ENCODE measurements at regions not wholly inside any gene's neighbourhood (a gene's known extent, or its start where the extent isn't known, plus 50 kb on each side); places are given as distances from the start of the nearest gene placed in this dataset.

GRCh38 chr5:158273035-158273434, 414.1 kb upstream of the CLINT1 start:
- Mint-ChIP-seq H3K4me3 (no peak overlapping the region), H3K36me3 (no peaks in the 10 kb centered on the region), H3K4me1 (no peaks in the 10 kb centered on the region), H3K27ac (no peak overlapping the region), H3K9me3 (peaks cover 0 to 2% of the 10 kb centered on the region in 2 donors), H3K27me3 (ENCODE audit: low read depth in 2 of 2) (no peaks in the 10 kb centered on the region)
- no peak overlapping the region for H3K27ac ChIP-seq (ENCODE audit: low read length)
- 88% methylated on average over 5 of the region's 6 CpGs for WGBS (ENCODE audit: insufficient coverage)
- H3K4me3 ChIP-seq (ENCODE audit: low read length): no peak overlapping the region
- DNase-seq (no peak), ATAC-seq (no peak)
- TF ChIP-seq, protein P1, sequence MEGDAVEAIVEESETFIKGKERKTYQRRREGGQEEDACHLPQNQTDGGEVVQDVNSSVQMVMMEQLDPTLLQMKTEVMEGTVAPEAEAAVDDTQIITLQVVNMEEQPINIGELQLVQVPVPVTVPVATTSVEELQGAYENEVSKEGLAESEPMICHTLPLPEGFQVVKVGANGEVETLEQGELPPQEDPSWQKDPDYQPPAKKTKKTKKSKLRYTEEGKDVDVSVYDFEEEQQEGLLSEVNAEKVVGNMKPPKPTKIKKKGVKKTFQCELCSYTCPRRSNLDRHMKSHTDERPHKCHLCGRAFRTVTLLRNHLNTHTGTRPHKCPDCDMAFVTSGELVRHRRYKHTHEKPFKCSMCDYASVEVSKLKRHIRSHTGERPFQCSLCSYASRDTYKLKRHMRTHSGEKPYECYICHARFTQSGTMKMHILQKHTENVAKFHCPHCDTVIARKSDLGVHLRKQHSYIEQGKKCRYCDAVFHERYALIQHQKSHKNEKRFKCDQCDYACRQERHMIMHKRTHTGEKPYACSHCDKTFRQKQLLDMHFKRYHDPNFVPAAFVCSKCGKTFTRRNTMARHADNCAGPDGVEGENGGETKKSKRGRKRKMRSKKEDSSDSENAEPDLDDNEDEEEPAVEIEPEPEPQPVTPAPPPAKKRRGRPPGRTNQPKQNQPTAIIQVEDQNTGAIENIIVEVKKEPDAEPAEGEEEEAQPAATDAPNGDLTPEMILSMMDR (IDR thresholded peaks at IDR 0.05): no peak
- H3K9me3 ChIP-seq (ENCODE audit: control insufficient read depth, insufficient read depth, low read length): no peaks in the 10 kb centered on the region
- H3K27me3 ChIP-seq (ENCODE audit: control insufficient read depth, insufficient read depth, low read length): no peaks in the 10 kb centered on the region
- intact Hi-C loops (cut with micrococcal nuclease): no loop called here
- H3K36me3 ChIP-seq (ENCODE audit: control insufficient read depth, insufficient read depth, low read length): no peaks in the 10 kb centered on the region
- no peaks in the 10 kb centered on the region for H3K4me1 ChIP-seq (ENCODE audit: control insufficient read depth, insufficient read depth, low read length)

DNA sequence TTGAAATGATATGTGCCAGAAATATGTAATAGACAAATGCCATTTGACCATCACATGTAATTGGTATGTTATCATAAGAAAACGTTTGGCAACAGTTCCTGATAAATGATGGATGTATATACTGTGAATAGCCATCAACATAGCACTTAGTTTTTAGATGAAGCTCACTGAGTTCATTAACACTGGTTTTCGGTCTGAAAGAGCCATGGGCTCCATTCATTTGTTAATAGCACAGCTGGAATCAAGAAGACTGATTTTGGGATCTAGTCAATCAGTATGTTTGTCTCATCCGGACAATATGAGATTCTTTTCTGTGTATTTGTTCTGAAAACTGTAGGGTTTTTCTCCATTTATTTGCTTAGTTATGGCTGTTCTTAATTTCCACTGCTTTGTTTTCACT, 413.5 kb upstream of the CLINT1 start:
- Mint-ChIP-seq H3K27me3 (ENCODE audit: low read depth in 2 of 2) (no peaks in the 10 kb centered on the region), H3K4me3 (no peak overlapping the region), H3K36me3 (no peaks in the 10 kb centered on the region), H3K9me3 (peaks cover 0 to 2% of the 10 kb centered on the region in 2 donors), H3K27ac (no peak overlapping the region), H3K4me1 (no peaks in the 10 kb centered on the region)
- no peaks in the 10 kb centered on the region for H3K9me3 ChIP-seq (ENCODE audit: control insufficient read depth, insufficient read depth, low read length)
- DNase-seq (no peak), ATAC-seq (no peak)
- TF ChIP-seq, protein P1 (IDR thresholded peaks at IDR 0.05): no peak
- H3K36me3 ChIP-seq (ENCODE audit: control insufficient read depth, insufficient read depth, low read length): no peaks in the 10 kb centered on the region
- H3K4me1 ChIP-seq (ENCODE audit: control insufficient read depth, insufficient read depth, low read length): no peaks in the 10 kb centered on the region
- intact Hi-C loops (cut with micrococcal nuclease): no loop called here
- WGBS (ENCODE audit: insufficient coverage): 83% methylated on average over 3 of the region's 3 CpGs
- no peaks in the 10 kb centered on the region for H3K27me3 ChIP-seq (ENCODE audit: control insufficient read depth, insufficient read depth, low read length)
- no peak overlapping the region for H3K27ac ChIP-seq (ENCODE audit: low read length)
- no peak overlapping the region for H3K4me3 ChIP-seq (ENCODE audit: low read length)

DNA sequence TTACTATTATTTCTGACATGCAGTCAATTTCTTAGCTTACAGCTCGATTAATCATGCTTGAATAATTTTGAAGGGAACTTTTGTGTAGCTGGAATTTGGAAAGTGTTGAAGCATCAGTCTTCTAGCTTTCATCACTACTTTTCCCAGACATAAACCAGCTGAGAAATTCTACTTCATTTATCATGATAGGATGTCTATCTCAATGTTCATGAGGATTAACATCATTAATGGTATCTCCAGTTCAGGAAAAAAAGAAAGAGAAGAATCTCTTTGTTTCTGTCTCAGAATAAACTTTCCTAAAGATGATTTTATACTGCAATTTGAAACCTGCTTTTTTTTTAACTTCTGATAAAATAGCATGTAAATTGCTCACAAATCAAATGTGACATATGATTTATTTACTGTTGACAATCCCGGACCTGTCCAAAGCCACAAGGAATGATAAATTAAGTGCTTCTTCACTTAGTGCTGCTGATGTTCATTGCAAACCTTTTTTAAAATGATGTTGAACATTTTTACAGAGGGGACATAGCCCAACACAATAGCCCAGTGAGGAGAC, 412.1 kb upstream of the CLINT1 start:
- Mint-ChIP-seq H3K4me1 (no peaks in the 10 kb centered on the region), H3K27me3 (ENCODE audit: low read depth in 2 of 2) (no peaks in the 10 kb centered on the region), H3K9me3 (peaks cover 0 to 2% of the 10 kb centered on the region in 2 donors), H3K4me3 (no peak overlapping the region), H3K36me3 (no peaks in the 10 kb centered on the region), H3K27ac (no peak overlapping the region)
- H3K27me3 ChIP-seq (ENCODE audit: control insufficient read depth, insufficient read depth, low read length): no peaks in the 10 kb centered on the region
- H3K36me3 ChIP-seq (ENCODE audit: control insufficient read depth, insufficient read depth, low read length): no peaks in the 10 kb centered on the region
- no peaks in the 10 kb centered on the region for H3K9me3 ChIP-seq (ENCODE audit: control insufficient read depth, insufficient read depth, low read length)
- 29% methylated on average over 1 of the region's 2 CpGs for WGBS (ENCODE audit: insufficient coverage)
- no peak overlapping the region for H3K4me3 ChIP-seq (ENCODE audit: low read length)
- H3K27ac ChIP-seq (ENCODE audit: low read length): no peak overlapping the region
- intact Hi-C loops (cut with micrococcal nuclease): no loop called here
- no peak for DNase-seq
- TF ChIP-seq, protein P1 (IDR thresholded peaks at IDR 0.05): no peak
- ATAC-seq: no peak
- H3K4me1 ChIP-seq (ENCODE audit: control insufficient read depth, insufficient read depth, low read length): no peaks in the 10 kb centered on the region

DNA sequence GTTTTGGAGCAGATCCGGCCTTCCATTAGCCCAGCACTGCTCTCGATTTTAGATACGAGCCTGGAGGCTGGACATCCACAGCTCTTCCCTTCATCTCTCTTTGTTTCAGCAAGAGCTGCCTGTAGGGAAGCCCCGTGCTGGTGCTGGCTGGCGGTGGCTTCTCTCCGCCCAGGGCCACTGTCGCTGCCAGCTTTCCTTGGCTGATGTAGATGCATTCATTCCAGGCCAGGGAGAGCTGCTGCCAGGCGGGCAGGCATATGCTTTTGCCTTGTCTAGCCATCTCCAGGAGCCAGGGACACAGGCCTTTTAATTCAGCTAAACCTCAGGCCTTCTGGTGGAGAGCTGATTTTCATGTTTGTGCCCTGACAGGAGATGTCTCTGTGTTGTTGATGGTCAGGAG, 409.3 kb upstream of the CLINT1 start:
- peaks cover 0 to 6% of the 10 kb centered on the region in 2 donors for H3K27me3 Mint-ChIP-seq (ENCODE audit: low read depth in 2 of 2)
- TF ChIP-seq, protein P1 (IDR thresholded peaks at IDR 0.05): no peak
- H3K4me1 ChIP-seq (ENCODE audit: control insufficient read depth, insufficient read depth, low read length): no peaks in the 10 kb centered on the region
- no peak overlapping the region for H3K27ac Mint-ChIP-seq
- H3K27ac ChIP-seq (ENCODE audit: low read length): no peak overlapping the region
- no peaks in the 10 kb centered on the region for H3K27me3 ChIP-seq (ENCODE audit: control insufficient read depth, insufficient read depth, low read length)
- DNase-seq: no peak
- no peaks in the 10 kb centered on the region for H3K36me3 ChIP-seq (ENCODE audit: control insufficient read depth, insufficient read depth, low read length)
- intact Hi-C loops (cut with micrococcal nuclease): no loop called here
- 84% methylated on average over 8 of the region's 8 CpGs for WGBS (ENCODE audit: insufficient coverage)
- H3K4me1 Mint-ChIP-seq: no peaks in the 10 kb centered on the region
- H3K9me3 ChIP-seq (ENCODE audit: control insufficient read depth, insufficient read depth, low read length): no peaks in the 10 kb centered on the region
- H3K36me3 Mint-ChIP-seq: no peaks in the 10 kb centered on the region
- H3K4me3 Mint-ChIP-seq: no peak overlapping the region
- H3K9me3 Mint-ChIP-seq: no peaks in the 10 kb centered on the region
- no peak overlapping the region for H3K4me3 ChIP-seq (ENCODE audit: low read length)
- ATAC-seq: no peak

All from natural killer cell (primary cell).